Osteoblast (primary cell): ENCODE measurements at regions not wholly inside any gene's neighbourhood (a gene's known extent, or its start where the extent isn't known, plus 50 kb on each side); places are given as distances from the start of the nearest gene placed in this dataset.

ENCODE experiments used
- DNase-seq: peaks from one replicate; pipeline ENCODE4 v3.0.0; 2011; ENCODE audit warnings: low spot score, mixed read lengths; ENCODE audit not compliant: insufficient read length; ENCODE audit errors: missing footprints
- H2AFZ ChIP-seq: 2 replicates; pipeline ENCODE4 v1.6.0; 2011; ENCODE audit warnings: mild to moderate bottlenecking, low read length
- H3K27ac ChIP-seq: 2 replicates; pipeline ENCODE4 v1.5.1; 2011; ENCODE audit warnings: mild to moderate bottlenecking, low read depth, low read length, moderate library complexity
- H3K27me3 ChIP-seq: 2 replicates; pipeline ENCODE4 v1.6.0; 2012; ENCODE audit warnings: mild to moderate bottlenecking, control low read depth, inconsistent platforms, low read length, moderate library complexity; ENCODE audit not compliant: insufficient read depth
- H3K36me3 ChIP-seq: 2 replicates; pipeline ENCODE4 v1.5.1; 2011; ENCODE audit warnings: mild to moderate bottlenecking, low read length, control low read depth, moderate library complexity; ENCODE audit not compliant: insufficient read depth
- H3K4me1 ChIP-seq: 2 replicates; pipeline ENCODE4 v1.5.1; 2011; ENCODE audit warnings: mild to moderate bottlenecking, low read length, control low read depth, moderate library complexity; ENCODE audit not compliant: insufficient read depth
- H3K4me2 ChIP-seq: 2 replicates; pipeline ENCODE4 v1.6.0; 2011; ENCODE audit warnings: mild to moderate bottlenecking, low read length; ENCODE audit not compliant: insufficient read depth
- H3K4me3 ChIP-seq: fragments of 200-600 bp; sonication (generic); 3 replicates; pipeline ENCODE4 v1.5.1; 2012; ENCODE audit warnings: mild to moderate bottlenecking, low read length, inconsistent platforms; ENCODE audit not compliant: insufficient read depth
- H3K79me2 ChIP-seq: 2 replicates; pipeline ENCODE4 v1.6.0; 2012; ENCODE audit warnings: mild to moderate bottlenecking, low read length, control low read depth, inconsistent platforms; ENCODE audit not compliant: insufficient read depth
- H3K9me3 ChIP-seq: 2 replicates; pipeline ENCODE4 v1.5.1; 2011; ENCODE audit warnings: low read depth, low read length, control low read depth
- H4K20me1 ChIP-seq: 2 replicates; pipeline ENCODE4 v1.6.0; 2012; ENCODE audit warnings: mild to moderate bottlenecking, low read length, control low read depth; ENCODE audit not compliant: insufficient read depth
- CTCF ChIP-seq: IDR thresholded peaks from 2 replicates; pipeline ENCODE4 v1.5.1; 2011; ENCODE audit warnings: mild to moderate bottlenecking, low read depth, low read length, moderate library complexity; ENCODE audit errors: extremely low read depth

DNA sequence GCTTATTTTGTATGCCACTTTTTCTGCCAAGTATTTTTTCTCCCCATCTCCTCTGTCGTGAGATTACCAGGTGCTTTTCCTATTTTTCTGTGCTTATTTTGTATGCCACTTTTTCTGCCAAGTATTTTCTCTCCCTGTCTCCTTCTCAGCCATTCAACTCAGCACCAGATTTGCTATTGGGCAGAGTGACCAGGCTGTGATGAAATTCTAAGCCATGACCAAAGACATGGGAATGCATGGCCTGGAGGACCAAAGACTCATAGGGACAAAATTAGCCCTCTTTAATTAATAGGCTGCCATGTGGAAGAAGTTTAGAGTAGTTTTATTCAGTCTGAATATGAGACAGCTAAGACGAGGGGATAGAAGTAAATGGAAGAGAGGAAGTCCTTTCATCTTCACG is 257.4 kb downstream of the SQOR start:
- Histone ChIP-seq H3K4me2 (no peak overlapping the region), H3K9me3 (no peaks in the 10 kb centered on the region), H3K27me3 (no peaks in the 10 kb centered on the region), H3K79me2 (no peaks in the 10 kb centered on the region), H3K4me1 (no peaks in the 10 kb centered on the region), H3K27ac (no peak overlapping the region), H3K36me3 (no peaks in the 10 kb centered on the region), H2AFZ (no peak overlapping the region), H3K4me3 (no peak overlapping the region), H4K20me1 (no peaks in the 10 kb centered on the region)
- no peak for TF ChIP-seq CTCF
- DNase-seq, result no peak

DNA sequence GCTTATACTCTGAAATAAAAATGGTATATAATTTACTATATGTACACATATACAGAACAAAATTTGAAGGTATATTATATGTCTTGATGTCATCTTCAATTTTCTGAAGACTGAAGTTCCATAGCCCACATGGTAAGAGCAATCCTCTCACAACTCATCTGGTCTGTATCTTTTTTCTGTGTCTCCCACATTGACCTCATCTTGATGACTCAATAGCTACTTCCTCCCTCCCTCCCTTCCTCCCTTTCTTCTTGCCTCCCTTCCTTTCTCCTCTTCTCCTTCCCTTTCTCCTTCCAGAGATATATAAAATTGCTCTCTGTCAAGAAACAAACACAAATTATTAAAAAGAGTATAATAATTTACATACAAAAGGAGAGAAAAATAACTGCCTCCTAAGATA is 268.5 kb downstream of the SQOR start:
- Histone ChIP-seq H2AFZ (no peak overlapping the region), H3K27me3 (no peaks in the 10 kb centered on the region), H3K4me1 (no peaks in the 10 kb centered on the region), H3K4me2 (no peak overlapping the region), H4K20me1 (no peaks in the 10 kb centered on the region), H3K36me3 (no peaks in the 10 kb centered on the region), H3K27ac (no peak overlapping the region), H3K4me3 (no peak overlapping the region), H3K79me2 (no peaks in the 10 kb centered on the region), H3K9me3 (no peaks in the 10 kb centered on the region)
- no peak for TF ChIP-seq CTCF
- DNase-seq, result no peak

GRCh38 chr15:45904019-45904418 is 269.2 kb downstream of the SQOR start:
- H3K27me3 ChIP-seq, result no peaks in the 10 kb centered on the region
- TF ChIP-seq CTCF, result no peak
- no peak overlapping the region for H3K4me2 ChIP-seq
- H3K4me1 ChIP-seq, result no peaks in the 10 kb centered on the region
- no peak overlapping the region for H3K4me3 ChIP-seq
- H3K79me2 ChIP-seq, result no peaks in the 10 kb centered on the region
- H2AFZ ChIP-seq, result no peak overlapping the region
- no peaks in the 10 kb centered on the region for H3K9me3 ChIP-seq
- no peak overlapping the region for H3K27ac ChIP-seq
- no peaks in the 10 kb centered on the region for H3K36me3 ChIP-seq
- no peak for DNase-seq
- no peaks in the 10 kb centered on the region for H4K20me1 ChIP-seq

GRCh38 chr15:45906230-45906629 is 271.4 kb downstream of the SQOR start:
- H3K4me2 ChIP-seq, result no peak overlapping the region
- no peak overlapping the region for H2AFZ ChIP-seq
- H3K27me3 ChIP-seq, result no peaks in the 10 kb centered on the region
- H3K36me3 ChIP-seq, result no peaks in the 10 kb centered on the region
- H3K79me2 ChIP-seq, result no peaks in the 10 kb centered on the region
- no peaks in the 10 kb centered on the region for H3K9me3 ChIP-seq
- H3K4me3 ChIP-seq, result no peak overlapping the region
- H3K27ac ChIP-seq, result no peak overlapping the region
- no peaks in the 10 kb centered on the region for H3K4me1 ChIP-seq
- TF ChIP-seq CTCF, result no peak
- H4K20me1 ChIP-seq, result no peaks in the 10 kb centered on the region
- DNase-seq, result no peak
